Ovary (tissue), 3 donors: ENCODE measurements at regions not wholly inside any gene's neighbourhood (a gene's known extent, or its start where the extent isn't known, plus 50 kb on each side); places are given as distances from the start of the nearest gene placed in this dataset.

Experiments
- CTCF ChIP-seq, 3 donors: fragments of 450-650 bp in 2 of 3; fragments of 200-600 bp in 1 of 3; IDR thresholded peaks; one replicate each; pipeline versions ENCODE4 v1.5.1 to v1.8.0; 2016 to 2022; ENCODE audit warnings: antibody characterized with exemption in 3 of 3, mild to moderate bottlenecking in 1 of 3
- EP300 ChIP-seq: sonication (generic); formaldehyde crosslinking; IDR thresholded peaks from one replicate; pipeline ENCODE4 v1.6.1; 2017; ENCODE audit warnings: antibody characterized with exemption
- POLR2A ChIP-seq: fragments of 450-650 bp; IDR thresholded peaks from one replicate; pipeline ENCODE4 v1.6.1; 2017; ENCODE audit warnings: antibody characterized with exemption, mild to moderate bottlenecking, moderate library complexity
- donor health status: DM: no; HTN: no; CAD: no.

- TF ChIP-seq CTCF (IDR thresholded peaks at IDR 0.05) (no peak), POLR2A (no peak), EP300 (no peak)
Measured at GRCh38 chr12:131372706-131373195, 338.1 kb upstream of the SFSWAP start.
